ENCODE measurements at regions not wholly inside any gene's neighbourhood (a gene's known extent, or its start where the extent isn't known, plus 50 kb on each side); places are given as distances from the start of the nearest gene placed in this dataset.

DNA sequence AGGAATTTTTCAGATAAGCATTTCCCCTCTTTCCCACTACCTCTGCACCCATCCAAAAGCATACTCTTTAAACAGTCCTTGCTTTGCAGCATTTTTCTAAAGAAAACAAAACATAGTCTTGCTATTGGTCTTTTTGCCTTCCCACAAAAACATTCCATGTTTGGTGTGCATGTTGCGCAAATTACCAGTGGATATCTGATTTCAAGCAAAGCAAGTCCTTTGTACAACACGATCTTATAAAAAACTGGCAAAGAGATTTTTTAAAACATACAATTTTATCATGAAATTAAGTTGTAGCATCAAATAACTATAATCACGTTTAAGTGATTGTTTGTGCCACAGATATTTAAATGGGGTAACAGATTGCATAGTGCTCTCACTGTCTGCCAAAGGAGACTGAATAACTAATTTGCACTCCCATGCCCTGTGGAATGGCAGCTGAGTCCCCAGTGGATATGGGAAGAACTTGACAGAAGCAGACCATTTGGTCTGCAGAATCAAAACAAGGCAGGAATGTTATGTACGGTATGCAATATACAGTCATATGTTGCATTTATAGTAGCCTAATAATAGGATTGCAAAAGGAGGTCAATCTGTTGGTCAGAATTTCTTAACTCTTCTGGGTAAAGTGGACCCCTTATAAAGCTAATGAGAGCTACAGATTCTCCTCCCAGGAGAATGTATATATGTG, 285.7 kb downstream of the TBC1D4 start:
- no peak overlapping the region for H3K27ac ChIP-seq (ENCODE audit: insufficient read depth, low read length, poor library complexity, severe bottlenecking)
- H3K36me3 Mint-ChIP-seq, result no peaks in the 10 kb centered on the region
- DNase-seq, result no peak
- H3K4me3 ChIP-seq (ENCODE audit: low read depth, low read length), result no peak overlapping the region
- H3K27ac Mint-ChIP-seq, result no peak overlapping the region
- H3K36me3 ChIP-seq (ENCODE audit: control insufficient read depth, insufficient read depth, low read length), result no peaks in the 10 kb centered on the region
- H3K4me1 ChIP-seq (ENCODE audit: control insufficient read depth, insufficient read depth, low read length, poor library complexity, severe bottlenecking), result no peaks in the 10 kb centered on the region
- no peaks in the 10 kb centered on the region for H3K9me3 ChIP-seq (ENCODE audit: control insufficient read depth in 2 of 2, low read length in 2 of 2)
- H3K4me3 Mint-ChIP-seq, result no peak overlapping the region
- H3K27me3 ChIP-seq (ENCODE audit: control insufficient read depth, insufficient read depth, low read length), result peaks cover 6% of the 10 kb centered on the region
- ATAC-seq (ENCODE audit: low read depth in 2 of 2), result no peak
- peaks cover 31% of the 10 kb centered on the region for H3K27me3 Mint-ChIP-seq
- peaks cover 0 to 2% (median 0%) of the 10 kb centered on the region in 7 donors for H3K9me3 Mint-ChIP-seq
- no peaks in the 10 kb centered on the region for H3K4me1 Mint-ChIP-seq

DNA sequence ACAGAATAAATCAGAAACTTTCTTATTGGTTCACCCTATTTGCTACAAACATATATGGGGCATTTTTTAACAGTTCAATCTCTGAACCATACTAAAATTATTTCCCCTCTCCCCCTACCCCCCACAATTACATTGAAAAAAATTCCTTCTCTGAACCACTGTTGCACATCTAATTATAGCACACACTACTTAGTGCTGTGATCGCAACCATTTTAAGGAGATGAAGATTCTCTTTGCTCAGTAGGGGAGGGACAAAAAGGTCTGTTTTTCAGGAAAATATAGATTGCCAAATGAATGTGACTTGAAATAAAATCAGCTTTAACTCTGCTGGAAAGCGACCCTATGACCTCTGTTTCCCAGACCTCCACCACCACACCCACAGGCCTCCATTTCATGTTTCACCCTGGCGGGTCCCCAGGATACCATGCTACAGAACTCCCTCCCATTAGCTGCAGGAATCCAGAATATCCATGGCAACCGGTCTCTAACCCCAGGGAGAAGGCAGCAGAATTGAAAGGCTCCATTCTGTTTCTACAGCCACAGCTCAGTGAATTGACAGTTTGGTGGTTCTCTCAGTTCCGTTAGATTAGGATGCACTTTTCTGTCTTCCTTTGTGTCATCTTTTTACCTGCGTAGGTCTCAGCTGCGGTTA, 286.3 kb downstream of the TBC1D4 start:
- no peaks in the 10 kb centered on the region for H3K36me3 Mint-ChIP-seq
- H3K9me3 ChIP-seq (ENCODE audit: control insufficient read depth in 2 of 2, low read length in 2 of 2), result no peaks in the 10 kb centered on the region
- peaks cover 0 to 2% (median 0%) of the 10 kb centered on the region in 7 donors for H3K9me3 Mint-ChIP-seq
- peaks cover 6% of the 10 kb centered on the region for H3K27me3 ChIP-seq (ENCODE audit: control insufficient read depth, insufficient read depth, low read length)
- H3K27ac ChIP-seq (ENCODE audit: insufficient read depth, low read length, poor library complexity, severe bottlenecking), result no peak overlapping the region
- no peak overlapping the region for H3K4me3 Mint-ChIP-seq
- H3K4me3 ChIP-seq (ENCODE audit: low read depth, low read length), result no peak overlapping the region
- H3K27me3 Mint-ChIP-seq, result peaks cover 28% of the 10 kb centered on the region
- no peaks in the 10 kb centered on the region for H3K36me3 ChIP-seq (ENCODE audit: control insufficient read depth, insufficient read depth, low read length)
- H3K4me1 Mint-ChIP-seq, result no peaks in the 10 kb centered on the region
- DNase-seq (no peak), ATAC-seq (ENCODE audit: low read depth in 2 of 2) (no peak)
- H3K4me1 ChIP-seq (ENCODE audit: control insufficient read depth, insufficient read depth, low read length, poor library complexity, severe bottlenecking), result no peaks in the 10 kb centered on the region
- no peak overlapping the region for H3K27ac Mint-ChIP-seq

DNA sequence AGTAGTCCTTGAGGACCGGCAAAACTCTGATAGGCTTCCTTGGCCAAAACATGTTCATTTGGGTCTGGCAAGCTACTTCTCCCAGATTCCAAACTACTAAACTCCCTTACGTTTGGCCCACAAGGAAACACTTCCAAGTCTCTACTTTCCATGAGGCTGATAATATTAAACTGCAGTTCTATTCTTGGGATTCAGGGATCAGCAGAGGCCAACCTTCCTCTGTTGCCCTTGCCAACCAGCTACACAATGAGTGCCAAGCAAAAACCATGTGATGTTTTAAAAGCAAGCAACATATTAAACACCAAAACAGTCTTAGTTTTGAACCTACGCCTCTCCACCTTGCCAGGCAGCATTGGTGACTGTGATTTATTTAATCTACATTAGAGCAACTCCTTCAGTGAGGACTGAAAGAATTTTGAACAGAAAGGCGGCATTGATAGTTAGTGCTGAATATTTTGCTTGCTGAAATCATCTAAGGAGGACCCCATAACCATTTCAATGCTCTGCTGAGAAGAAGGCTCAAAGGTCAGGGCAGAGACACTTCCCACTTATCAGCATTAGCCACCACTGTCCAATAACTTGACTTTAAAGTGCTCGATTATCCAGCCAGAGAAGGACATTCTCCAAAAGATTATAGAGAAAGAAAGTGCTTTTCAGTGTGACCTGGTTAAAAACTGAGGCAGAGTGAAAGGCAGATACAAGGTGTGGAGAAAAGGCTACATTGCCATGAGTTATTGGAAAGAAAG, 287.1 kb downstream of the TBC1D4 start:
- H3K27me3 Mint-ChIP-seq, result peaks cover 26% of the 10 kb centered on the region
- peaks cover 0 to 2% (median 0%) of the 10 kb centered on the region in 7 donors for H3K9me3 Mint-ChIP-seq
- H3K4me1 Mint-ChIP-seq, result no peaks in the 10 kb centered on the region
- no peaks in the 10 kb centered on the region for H3K9me3 ChIP-seq (ENCODE audit: control insufficient read depth in 2 of 2, low read length in 2 of 2)
- no peak overlapping the region for H3K4me3 Mint-ChIP-seq
- H3K4me3 ChIP-seq (ENCODE audit: low read depth, low read length), result no peak overlapping the region
- no peak overlapping the region for H3K27ac Mint-ChIP-seq
- ATAC-seq (ENCODE audit: low read depth in 2 of 2), result no peak
- peaks cover 6% of the 10 kb centered on the region for H3K27me3 ChIP-seq (ENCODE audit: control insufficient read depth, insufficient read depth, low read length)
- DNase-seq, result no peak
- no peaks in the 10 kb centered on the region for H3K36me3 ChIP-seq (ENCODE audit: control insufficient read depth, insufficient read depth, low read length)
- H3K27ac ChIP-seq (ENCODE audit: insufficient read depth, low read length, poor library complexity, severe bottlenecking), result no peak overlapping the region
- no peaks in the 10 kb centered on the region for H3K4me1 ChIP-seq (ENCODE audit: control insufficient read depth, insufficient read depth, low read length, poor library complexity, severe bottlenecking)
- no peaks in the 10 kb centered on the region for H3K36me3 Mint-ChIP-seq

DNA sequence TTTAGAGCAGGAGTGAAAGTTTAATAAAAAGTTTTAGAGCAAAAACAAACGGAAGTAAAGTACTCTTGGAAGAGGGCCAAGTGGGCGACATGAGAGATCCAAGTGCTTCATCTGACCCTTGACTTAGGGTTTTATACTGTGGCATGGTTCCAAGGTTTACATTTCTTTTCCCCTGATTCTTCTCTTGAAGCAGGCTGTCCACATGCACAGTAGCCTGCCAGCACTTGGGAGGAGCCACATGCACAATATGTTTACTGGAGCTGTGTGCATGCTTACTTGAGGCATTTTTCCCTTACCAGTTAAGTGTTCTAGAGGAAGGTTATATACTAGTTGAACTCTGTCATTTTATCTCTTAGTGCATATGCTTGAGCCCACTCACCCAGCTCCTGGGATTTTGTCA, 295.6 kb downstream of the TBC1D4 start:
- no peak overlapping the region for H3K27ac ChIP-seq (ENCODE audit: insufficient read depth, low read length, poor library complexity, severe bottlenecking)
- H3K4me1 ChIP-seq (ENCODE audit: control insufficient read depth, insufficient read depth, low read length, poor library complexity, severe bottlenecking), result no peaks in the 10 kb centered on the region
- no peaks in the 10 kb centered on the region for H3K4me1 Mint-ChIP-seq
- H3K36me3 Mint-ChIP-seq, result peaks cover 4% of the 10 kb centered on the region
- H3K27me3 Mint-ChIP-seq, result peaks cover 6% of the 10 kb centered on the region
- no peak overlapping the region for H3K27ac Mint-ChIP-seq
- ATAC-seq (ENCODE audit: low read depth in 2 of 2) (no peak), DNase-seq (no peak)
- H3K4me3 Mint-ChIP-seq, result no peak overlapping the region
- H3K36me3 ChIP-seq (ENCODE audit: control insufficient read depth, insufficient read depth, low read length), result no peaks in the 10 kb centered on the region
- no peak overlapping the region for H3K4me3 ChIP-seq (ENCODE audit: low read depth, low read length)
- peaks cover 0 to 21% (median 9%) of the 10 kb centered on the region in 7 donors for H3K9me3 Mint-ChIP-seq
- H3K27me3 ChIP-seq (ENCODE audit: control insufficient read depth, insufficient read depth, low read length), result no peaks in the 10 kb centered on the region
- H3K9me3 ChIP-seq (ENCODE audit: control insufficient read depth in 2 of 2, low read length in 2 of 2), result no peaks in the 10 kb centered on the region

DNA sequence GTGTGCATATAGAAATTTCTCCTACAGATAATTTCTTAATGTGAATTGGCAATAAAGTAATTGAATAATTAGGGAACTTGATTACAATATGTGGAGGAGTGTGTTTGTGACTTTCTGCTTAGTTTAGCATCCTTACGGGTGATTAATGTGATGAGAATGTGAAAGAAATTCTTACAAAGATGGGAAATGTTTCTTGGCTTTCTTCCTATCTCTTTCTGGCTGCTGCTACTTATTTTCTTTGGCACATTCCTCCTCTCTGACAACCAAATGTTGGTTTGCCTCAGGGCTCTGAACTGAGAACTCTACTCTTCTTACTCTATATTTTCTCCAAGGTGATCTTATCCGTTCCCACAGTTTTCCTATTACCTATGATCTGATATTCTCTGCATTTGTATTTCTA, 300.1 kb downstream of the TBC1D4 start:
- Histone ChIP-seq H3K9me3 (ENCODE audit: control insufficient read depth in 2 of 2, low read length in 2 of 2) (no peaks in the 10 kb centered on the region), H3K4me3 (ENCODE audit: low read depth, low read length) (no peak overlapping the region), H3K36me3 (ENCODE audit: control insufficient read depth, insufficient read depth, low read length) (no peaks in the 10 kb centered on the region), H3K4me1 (ENCODE audit: control insufficient read depth, insufficient read depth, low read length, poor library complexity, severe bottlenecking) (no peaks in the 10 kb centered on the region), H3K27me3 (ENCODE audit: control insufficient read depth, insufficient read depth, low read length) (no peaks in the 10 kb centered on the region), H3K27ac (ENCODE audit: insufficient read depth, low read length, poor library complexity, severe bottlenecking) (no peak overlapping the region)
- peaks cover 0 to 24% (median 9%) of the 10 kb centered on the region in 7 donors for H3K9me3 Mint-ChIP-seq
- ATAC-seq (ENCODE audit: low read depth in 2 of 2) (no peak), DNase-seq (no peak)
- H3K4me1 Mint-ChIP-seq, result no peaks in the 10 kb centered on the region
- H3K27me3 Mint-ChIP-seq, result peaks cover 6% of the 10 kb centered on the region
- no peak overlapping the region for H3K27ac Mint-ChIP-seq
- H3K4me3 Mint-ChIP-seq, result no peak overlapping the region
- H3K36me3 Mint-ChIP-seq, result peaks cover 4% of the 10 kb centered on the region

DNA sequence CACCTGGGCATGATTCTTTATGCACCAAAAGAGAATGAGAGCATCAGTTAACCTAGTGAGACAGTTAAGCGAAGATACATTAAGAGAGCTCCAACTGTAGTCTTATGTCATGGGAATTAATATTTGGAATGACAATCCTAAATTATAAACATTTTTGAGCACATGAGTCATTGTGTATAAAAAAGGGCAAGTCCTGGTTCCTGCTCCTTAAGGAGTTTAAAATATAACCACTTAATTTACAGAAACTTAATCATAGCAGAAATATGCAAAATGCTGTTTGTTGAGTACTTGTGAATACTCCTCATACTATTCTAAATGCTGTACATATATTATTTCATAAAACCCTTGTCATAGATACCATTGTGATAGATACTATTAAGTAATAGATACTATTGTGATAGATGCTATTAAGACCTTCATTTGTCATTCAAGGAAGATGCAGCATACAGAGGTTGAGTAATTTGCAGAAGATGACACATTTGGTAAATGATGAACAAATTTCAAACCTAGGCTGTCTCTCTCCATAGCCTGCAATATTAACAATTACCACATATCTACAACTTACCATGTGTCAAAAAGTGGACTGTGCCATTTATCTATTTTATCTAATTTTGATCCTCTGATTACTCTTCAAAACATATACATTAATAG, 301.0 kb downstream of the TBC1D4 start:
- Mint-ChIP-seq H3K4me1 (no peaks in the 10 kb centered on the region), H3K27ac (no peak overlapping the region), H3K9me3 (peaks cover 0 to 26% (median 9%) of the 10 kb centered on the region in 7 donors), H3K27me3 (peaks cover 6% of the 10 kb centered on the region), H3K36me3 (peaks cover 4% of the 10 kb centered on the region), H3K4me3 (no peak overlapping the region)
- Histone ChIP-seq H3K27ac (ENCODE audit: insufficient read depth, low read length, poor library complexity, severe bottlenecking) (no peak overlapping the region), H3K27me3 (ENCODE audit: control insufficient read depth, insufficient read depth, low read length) (peaks cover 2% of the 10 kb centered on the region), H3K4me1 (ENCODE audit: control insufficient read depth, insufficient read depth, low read length, poor library complexity, severe bottlenecking) (no peaks in the 10 kb centered on the region), H3K36me3 (ENCODE audit: control insufficient read depth, insufficient read depth, low read length) (no peaks in the 10 kb centered on the region), H3K4me3 (ENCODE audit: low read depth, low read length) (no peak overlapping the region), H3K9me3 (ENCODE audit: control insufficient read depth in 2 of 2, low read length in 2 of 2) (no peaks in the 10 kb centered on the region)
- ATAC-seq (ENCODE audit: low read depth in 2 of 2) (no peak), DNase-seq (no peak)

DNA sequence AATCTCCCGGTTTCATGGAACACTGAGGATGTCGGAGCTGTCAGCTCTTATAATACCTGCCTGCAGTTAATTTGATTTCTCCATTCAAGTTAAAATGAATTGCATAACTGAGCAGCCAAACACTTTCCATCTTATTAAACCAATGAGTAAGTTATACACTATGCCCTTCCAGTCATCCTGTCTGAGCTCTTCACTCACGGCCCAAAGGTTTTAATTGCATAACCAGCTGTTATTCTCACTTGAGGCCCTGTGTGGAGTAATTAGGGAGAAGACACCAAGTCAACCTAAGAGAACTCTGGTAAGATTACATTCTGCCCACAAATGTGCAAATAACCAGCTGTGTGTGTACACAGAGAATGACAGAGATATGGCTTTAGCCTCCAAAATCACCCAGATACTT, 303.5 kb downstream of the TBC1D4 start:
- DNase-seq, result no peak
- Mint-ChIP-seq H3K27me3 (peaks cover 9% of the 10 kb centered on the region), H3K4me3 (no peak overlapping the region), H3K4me1 (no peaks in the 10 kb centered on the region), H3K27ac (no peak overlapping the region), H3K9me3 (peaks cover 0 to 14% (median 3%) of the 10 kb centered on the region in 7 donors), H3K36me3 (no peaks in the 10 kb centered on the region)
- no peaks in the 10 kb centered on the region for H3K4me1 ChIP-seq (ENCODE audit: control insufficient read depth, insufficient read depth, low read length, poor library complexity, severe bottlenecking)
- H3K9me3 ChIP-seq (ENCODE audit: control insufficient read depth in 2 of 2, low read length in 2 of 2), result no peaks in the 10 kb centered on the region
- H3K27me3 ChIP-seq (ENCODE audit: control insufficient read depth, insufficient read depth, low read length), result peaks cover 2% of the 10 kb centered on the region
- no peak overlapping the region for H3K27ac ChIP-seq (ENCODE audit: insufficient read depth, low read length, poor library complexity, severe bottlenecking)
- no peak overlapping the region for H3K4me3 ChIP-seq (ENCODE audit: low read depth, low read length)
- ATAC-seq (ENCODE audit: low read depth in 2 of 2), result no peak
- H3K36me3 ChIP-seq (ENCODE audit: control insufficient read depth, insufficient read depth, low read length), result no peaks in the 10 kb centered on the region
